H7 (cell line): ENCODE measurements at regions not wholly inside any gene's neighbourhood (a gene's known extent, or its start where the extent isn't known, plus 50 kb on each side); places are given as distances from the start of the nearest gene placed in this dataset.
"Not testable (repeated sequence)": the region's sequence is repeated elsewhere in the genome, so short reads cannot be mapped to it uniquely, and the experiment has no call there.

Experiments used
- DNase-seq: peaks from one replicate; pipeline ENCODE4 v3.0.0; 2012
- H3K27me3 ChIP-seq: 2 replicates; pipeline ENCODE4 v1.6.0; 2011; ENCODE audit warnings: mild to moderate bottlenecking, low read length; ENCODE audit not compliant: control insufficient read depth, insufficient read depth
- H3K36me3 ChIP-seq: replicated peaks from 2 replicates; pipeline ENCODE4 v1.5.1; 2011; ENCODE audit warnings: low read length; ENCODE audit not compliant: control insufficient read depth, insufficient read depth
- H3K4me3 ChIP-seq: 2 replicates; pipeline ENCODE4 v1.5.1; 2011; ENCODE audit warnings: low read depth, mild to moderate bottlenecking, control low read depth, low read length, moderate library complexity; ENCODE audit not compliant: insufficient read depth

DNA sequence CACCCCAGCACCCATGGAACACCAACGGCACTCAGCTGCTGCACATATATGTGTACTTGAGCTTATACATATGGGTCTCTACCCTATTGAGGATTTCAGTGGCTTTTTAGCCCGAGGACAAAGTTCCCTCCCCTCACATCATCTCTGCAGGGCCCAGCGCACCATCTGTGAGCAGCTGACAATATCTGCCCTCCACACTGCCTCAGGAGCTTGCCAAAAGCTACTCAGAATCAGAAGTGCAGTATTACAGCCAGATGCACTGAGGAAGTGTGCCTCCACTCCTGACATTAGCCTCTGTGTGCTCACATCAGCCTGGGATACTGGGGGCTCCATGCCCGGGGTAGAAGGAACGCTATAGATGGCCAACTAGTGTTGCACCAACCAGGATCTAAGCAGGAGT, 903.9 kb downstream of the UQCRFS1 start:
- Histone ChIP-seq H3K4me3 (no peak overlapping the region), H3K27me3 (no peaks in the 10 kb centered on the region), H3K36me3 (no peaks in the 10 kb centered on the region)
- no peak for DNase-seq

DNA sequence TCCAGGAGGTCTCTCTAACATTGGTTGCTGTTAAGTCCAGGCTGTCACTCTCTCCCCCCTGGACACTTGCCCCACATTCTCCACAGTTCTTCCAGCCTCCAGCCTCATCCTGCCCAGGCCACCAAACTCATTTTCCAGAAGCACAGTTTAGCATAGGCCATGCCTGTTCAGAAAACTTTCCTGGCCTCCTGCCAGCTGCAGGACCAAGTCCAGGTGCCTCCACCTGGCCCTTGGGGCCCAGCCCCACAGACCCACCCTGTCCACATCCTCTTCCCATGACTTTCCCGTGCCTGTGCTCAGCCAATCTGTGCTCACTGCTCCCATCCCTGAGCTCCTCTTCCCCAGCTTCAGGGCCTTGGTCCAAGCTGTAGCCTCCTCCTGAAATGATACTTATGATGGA, 905.0 kb downstream of the UQCRFS1 start:
- H3K4me3 ChIP-seq: no peak overlapping the region
- no peak for DNase-seq
- no peaks in the 10 kb centered on the region for H3K36me3 ChIP-seq
- H3K27me3 ChIP-seq: no peaks in the 10 kb centered on the region

- DNase-seq: no peak
- H3K4me3 ChIP-seq: no peak overlapping the region
- H3K27me3 ChIP-seq: no peaks in the 10 kb centered on the region
- no peaks in the 10 kb centered on the region for H3K36me3 ChIP-seq
These were observed 905.5 kb downstream of the UQCRFS1 start for GRCh38 chr19:28307487-28307886.

DNA sequence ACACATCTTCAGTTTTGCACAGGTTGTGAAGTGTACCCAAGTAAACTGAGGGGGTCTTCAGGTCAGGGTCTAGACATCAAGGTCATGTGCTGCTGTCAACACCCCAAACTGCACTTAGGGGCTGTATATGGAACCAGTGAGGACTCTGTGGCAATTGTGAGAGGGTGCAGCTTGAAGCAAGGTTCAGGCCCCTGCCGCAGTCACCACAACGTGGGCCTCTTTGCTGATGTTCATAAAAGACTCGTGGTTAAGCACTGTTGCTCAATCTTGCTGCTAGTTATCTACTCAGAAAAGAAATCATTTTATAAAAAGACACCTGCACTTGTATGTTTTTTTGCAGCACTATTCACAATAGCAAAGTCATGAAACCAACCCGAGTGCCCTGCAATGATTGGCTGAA, 907.4 kb downstream of the UQCRFS1 start:
- no peak for DNase-seq

GRCh38 chr19:28303502-28303901, 909.4 kb downstream of the UQCRFS1 start:
- no peaks in the 10 kb centered on the region for H3K36me3 ChIP-seq
- H3K27me3 ChIP-seq: no peaks in the 10 kb centered on the region
- no peak overlapping the region for H3K4me3 ChIP-seq
- DNase-seq: no peak

More for the DNA sequence above, 907.4 kb downstream of the UQCRFS1 start:
- Histone ChIP-seq H3K36me3 (no peaks in the 10 kb centered on the region), H3K27me3 (no peaks in the 10 kb centered on the region), H3K4me3 (no peak overlapping the region)

DNA sequence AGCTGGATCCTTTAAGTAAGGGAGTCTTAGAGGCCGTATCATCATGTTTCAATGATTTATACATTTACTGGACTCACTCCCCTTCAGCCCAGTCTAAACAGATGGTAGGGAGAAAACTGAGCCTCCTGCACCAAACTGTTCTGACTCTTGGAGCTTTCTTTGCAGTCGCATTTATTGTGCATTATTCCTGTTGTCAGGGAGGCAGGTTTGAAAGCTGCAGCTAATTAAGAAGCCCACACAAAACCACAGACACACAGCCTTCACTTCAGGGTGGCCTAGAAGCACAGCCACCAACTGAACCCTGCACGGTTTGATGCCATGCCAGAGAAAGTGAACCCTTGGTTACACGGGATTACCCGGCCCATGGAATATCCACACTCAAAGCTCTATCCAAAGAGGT, 911.0 kb downstream of the UQCRFS1 start:
- DNase-seq: no peak
- H3K36me3 ChIP-seq: no peaks in the 10 kb centered on the region
- no peaks in the 10 kb centered on the region for H3K27me3 ChIP-seq
- no peak overlapping the region for H3K4me3 ChIP-seq

DNA sequence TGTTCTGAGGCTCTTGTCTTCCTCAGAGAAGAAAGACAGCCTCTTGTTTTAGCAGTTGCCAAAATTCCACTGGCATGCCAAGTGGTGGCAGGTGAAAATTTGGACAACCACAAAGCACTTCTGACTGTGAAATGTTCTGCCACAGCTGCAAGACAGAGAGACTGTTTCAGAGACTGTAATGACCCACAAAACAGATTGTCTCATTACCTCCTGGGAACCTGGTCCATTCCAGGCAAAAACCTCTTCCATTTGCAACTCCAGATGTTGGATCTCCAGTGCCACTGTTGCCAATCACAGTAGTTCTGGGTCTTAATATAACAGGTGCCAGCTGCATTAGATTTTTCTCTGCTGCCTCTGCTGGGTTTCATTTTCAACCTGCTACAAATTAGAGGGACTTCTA, 911.5 kb downstream of the UQCRFS1 start:
- no peak for DNase-seq
- H3K36me3 ChIP-seq: no peaks in the 10 kb centered on the region

DNA sequence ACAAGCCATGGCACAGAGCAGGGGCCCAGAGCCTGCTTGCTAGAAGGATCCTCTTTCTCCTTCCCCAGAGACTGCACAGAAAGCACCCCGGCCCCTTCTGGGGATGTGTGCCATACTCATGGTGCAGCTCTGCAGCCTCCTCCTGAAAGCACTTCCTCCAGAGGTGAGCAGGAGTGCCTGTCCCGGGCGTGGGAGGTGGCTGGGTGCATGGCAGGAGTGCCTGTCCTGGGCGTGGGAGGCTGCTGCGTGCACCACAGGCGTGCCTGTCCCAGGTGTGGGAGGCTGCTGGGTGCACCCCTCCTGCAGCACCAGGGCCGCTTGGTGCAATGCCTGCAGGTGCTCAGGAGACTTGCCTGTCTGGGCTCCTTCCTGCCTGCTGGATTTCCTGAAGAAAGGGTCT, 913.3 kb downstream of the UQCRFS1 start:
- Histone ChIP-seq H3K36me3 (no peaks in the 10 kb centered on the region), H3K4me3 (no peak overlapping the region), H3K27me3 (no peaks in the 10 kb centered on the region)
- DNase-seq: peak; percentile 45

More for the DNA sequence above, 911.5 kb downstream of the UQCRFS1 start:
- Histone ChIP-seq H3K27me3 (no peaks in the 10 kb centered on the region), H3K4me3 (no peak overlapping the region)

DNA sequence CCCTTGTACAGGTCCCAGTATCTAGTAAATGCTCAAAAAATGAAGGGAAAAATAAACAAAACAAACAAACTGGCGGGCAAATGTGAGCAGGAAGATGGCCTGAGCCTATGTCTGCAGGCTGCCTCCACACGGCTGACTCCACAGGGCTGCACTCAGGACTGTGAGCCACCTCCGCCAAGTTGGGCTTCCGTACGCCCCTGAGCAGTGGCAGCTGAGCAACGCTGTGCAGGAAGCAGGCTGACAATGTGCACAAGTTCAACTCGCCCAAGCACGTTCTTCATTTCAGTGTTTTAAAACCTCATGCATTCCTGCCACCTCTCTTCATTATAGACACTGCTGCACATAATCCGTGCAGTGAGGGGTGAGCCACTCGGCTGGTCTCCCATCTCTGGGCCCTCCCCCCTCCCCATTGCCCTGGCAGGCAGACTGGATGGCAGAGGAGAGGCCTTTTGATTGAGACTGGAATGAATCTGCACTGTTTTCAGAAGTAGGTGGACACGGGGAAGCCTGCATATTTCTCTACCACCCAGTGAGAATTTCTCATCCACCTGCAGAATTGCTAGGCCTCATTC, 915.3 kb downstream of the UQCRFS1 start:
- DNase-seq: no peak
- H3K4me3 ChIP-seq: no peak overlapping the region
- no peaks in the 10 kb centered on the region for H3K27me3 ChIP-seq
- no peaks in the 10 kb centered on the region for H3K36me3 ChIP-seq

DNA sequence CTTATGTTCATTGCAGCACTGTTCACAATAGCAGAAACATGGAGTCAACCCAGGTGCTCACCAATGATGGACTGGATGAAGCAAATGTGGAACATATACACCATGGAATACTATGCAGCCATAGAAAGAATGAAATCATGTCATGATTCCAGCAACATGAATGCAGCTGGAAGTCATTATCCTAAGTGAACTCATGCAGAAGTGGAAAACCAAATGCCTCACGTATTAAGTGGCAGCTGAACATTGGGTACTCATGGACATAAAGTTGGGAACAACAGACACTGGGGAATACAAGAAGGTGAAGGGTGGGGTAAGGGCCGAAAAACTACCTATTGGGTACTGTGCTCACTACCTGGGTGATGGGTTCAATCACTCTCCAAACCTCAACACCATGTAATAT, 915.9 kb downstream of the UQCRFS1 start:
- Histone ChIP-seq H3K27me3 (no peaks in the 10 kb centered on the region), H3K36me3 (no peaks in the 10 kb centered on the region), H3K4me3 (no peak overlapping the region)
- no peak for DNase-seq

- Histone ChIP-seq H3K4me3 (no peak overlapping the region), H3K36me3 (no peaks in the 10 kb centered on the region), H3K27me3 (no peaks in the 10 kb centered on the region)
- no peak for DNase-seq
These were observed 916.4 kb downstream of the UQCRFS1 start for GRCh38 chr19:28296506-28296905.

DNA sequence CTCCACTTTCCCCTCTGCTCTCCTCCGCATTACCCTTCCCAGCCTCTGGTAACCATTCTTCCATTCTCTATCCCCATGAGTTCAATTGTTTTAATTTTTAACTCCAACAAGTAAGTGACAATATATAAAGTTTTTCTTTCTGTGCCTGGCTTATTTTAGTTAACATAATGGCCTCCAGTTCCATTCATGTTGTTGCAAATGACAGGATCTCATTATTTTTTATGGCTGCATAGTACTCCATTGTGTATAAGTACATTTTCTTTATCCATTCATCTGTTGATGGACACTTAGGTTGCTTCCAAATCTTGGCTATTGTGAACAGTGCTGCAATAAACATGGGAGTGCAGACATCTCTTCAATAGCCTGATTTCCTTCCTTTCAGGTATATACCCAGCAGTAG, 918.0 kb downstream of the UQCRFS1 start:
- H3K4me3 ChIP-seq, H3K36me3 ChIP-seq, DNase-seq, H3K27me3 ChIP-seq: not testable (repeated sequence)

DNA sequence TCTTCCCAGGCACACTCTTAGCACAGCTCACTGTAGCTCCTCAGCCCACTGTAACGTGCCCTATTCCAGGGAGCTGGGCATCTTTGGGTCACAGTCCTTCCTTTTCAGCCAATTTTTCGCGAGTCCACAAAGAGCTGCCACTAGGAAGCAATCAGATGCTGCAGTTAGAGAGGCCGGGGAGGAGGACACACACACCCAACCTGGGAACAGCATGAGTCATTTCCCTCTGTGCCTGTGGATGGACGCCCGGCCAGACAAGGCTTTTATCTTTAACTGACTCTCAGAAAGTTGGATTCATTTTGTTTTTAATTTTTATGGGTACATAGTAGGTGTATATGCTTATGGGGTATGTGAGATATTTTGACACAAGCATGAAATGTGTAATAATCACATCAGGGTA, 918.6 kb downstream of the UQCRFS1 start:
- no peaks in the 10 kb centered on the region for H3K27me3 ChIP-seq
- DNase-seq: no peak
- H3K36me3 ChIP-seq: no peaks in the 10 kb centered on the region
- no peak overlapping the region for H3K4me3 ChIP-seq

DNA sequence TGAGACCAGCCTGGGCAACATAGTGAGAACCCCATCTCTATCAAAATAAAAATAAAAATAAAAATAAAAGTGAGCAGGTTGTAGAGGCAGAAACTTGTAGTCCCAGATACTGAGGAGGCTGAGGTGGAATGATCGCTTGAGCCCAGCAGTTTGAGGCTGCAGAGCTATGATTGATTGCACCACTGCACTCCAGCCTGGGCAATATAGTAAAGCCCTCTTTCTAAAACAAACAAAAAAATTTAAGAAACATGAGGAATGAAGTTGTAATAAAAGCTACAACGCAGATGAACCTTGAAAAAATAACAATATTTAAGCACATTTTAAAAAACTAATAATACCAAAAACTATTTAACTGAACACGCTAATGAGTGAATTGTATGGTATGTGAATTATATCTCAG, 919.3 kb downstream of the UQCRFS1 start:
- Histone ChIP-seq H3K4me3 (no peak overlapping the region), H3K36me3 (no peaks in the 10 kb centered on the region), H3K27me3 (no peaks in the 10 kb centered on the region)
- no peak for DNase-seq

- DNase-seq: peak; percentile 47
- Histone ChIP-seq H3K4me3 (no peak overlapping the region), H3K36me3 (no peaks in the 10 kb centered on the region), H3K27me3 (no peaks in the 10 kb centered on the region)
These were observed 920.0 kb downstream of the UQCRFS1 start for GRCh38 chr19:28292822-28293500.

- DNase-seq: no peak
- Histone ChIP-seq H3K4me3 (no peak overlapping the region), H3K36me3 (no peaks in the 10 kb centered on the region), H3K27me3 (no peaks in the 10 kb centered on the region)
These were observed 921.1 kb downstream of the UQCRFS1 start for GRCh38 chr19:28291874-28292273.
